Lower leg skin (tissue), 3 donors: ENCODE measurements at regions not wholly inside any gene's neighbourhood (a gene's known extent, or its start where the extent isn't known, plus 50 kb on each side); places are given as distances from the start of the nearest gene placed in this dataset.

Source experiments
- CTCF ChIP-seq, 3 donors: fragments of 450-650 bp; IDR thresholded peaks; one replicate each; pipeline ENCODE4 v1.5.1; 2016; ENCODE audit warnings: antibody characterized with exemption in 3 of 3, mild to moderate bottlenecking in 3 of 3, moderate library complexity in 2 of 3
- POLR2A ChIP-seq, 2 donors: fragments of 450-650 bp; IDR thresholded peaks; one replicate each; pipeline ENCODE4 v1.6.1; 2016 to 2017; ENCODE audit warnings: antibody characterized with exemption in 2 of 2, mild to moderate bottlenecking in 1 of 2, moderate library complexity in 1 of 2

GRCh38 chr2:121129692-121130091 lies 155.3 kb downstream of the TFCP2L1 start:
- TF ChIP-seq CTCF (IDR thresholded peaks at IDR 0.05) (no peak), POLR2A (IDR thresholded peaks at IDR 0.05) (no peak)
